ENCODE measurements at regions not wholly inside any gene's neighbourhood (a gene's known extent, or its start where the extent isn't known, plus 50 kb on each side); places are given as distances from the start of the nearest gene placed in this dataset.

DNA sequence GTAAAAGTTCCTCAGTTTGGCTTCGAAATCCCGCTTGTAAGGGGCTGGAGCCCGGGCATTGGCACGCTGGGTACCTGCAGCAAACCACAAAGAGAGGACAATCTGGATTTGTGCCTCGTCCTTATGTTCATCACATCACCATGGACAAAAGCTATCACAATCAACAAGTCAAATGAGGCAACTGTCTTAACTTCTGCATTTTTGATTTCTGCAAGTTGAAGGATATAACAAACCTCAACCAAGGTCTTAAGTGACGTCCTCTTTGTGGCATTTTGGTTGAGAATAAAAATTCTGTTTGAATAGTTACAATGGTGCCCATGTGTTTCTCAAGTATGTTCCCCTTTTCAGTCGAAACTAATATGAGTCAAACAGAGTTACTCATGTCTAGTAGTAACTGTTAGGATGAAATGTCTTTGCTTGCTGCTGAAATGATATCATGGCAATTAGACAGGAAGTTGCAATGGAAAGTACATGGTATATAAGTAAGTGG lies 70.8 kb upstream of the STK17B start:
- Mint-ChIP-seq H3K27me3 (ENCODE audit: low read depth in 3 of 3) (peaks cover 7 to 9% (median 7%) of the 10 kb centered on the region in 3 donors), H3K27ac (peak overlapping the region; percentile 90 to 98 (median 96)), H3K4me1 (peaks cover 64% of the 10 kb centered on the region in 2 donors), H3K4me3 (peak overlapping the region; percentile 64 to 86 (median 72)), H3K9me3 (no peaks in the 10 kb centered on the region), H3K36me3 (peaks cover 0 to 5% (median 0%) of the 10 kb centered on the region in 3 donors)
- peak; percentile 66 to 76 (median 72) for DNase-seq

DNA sequence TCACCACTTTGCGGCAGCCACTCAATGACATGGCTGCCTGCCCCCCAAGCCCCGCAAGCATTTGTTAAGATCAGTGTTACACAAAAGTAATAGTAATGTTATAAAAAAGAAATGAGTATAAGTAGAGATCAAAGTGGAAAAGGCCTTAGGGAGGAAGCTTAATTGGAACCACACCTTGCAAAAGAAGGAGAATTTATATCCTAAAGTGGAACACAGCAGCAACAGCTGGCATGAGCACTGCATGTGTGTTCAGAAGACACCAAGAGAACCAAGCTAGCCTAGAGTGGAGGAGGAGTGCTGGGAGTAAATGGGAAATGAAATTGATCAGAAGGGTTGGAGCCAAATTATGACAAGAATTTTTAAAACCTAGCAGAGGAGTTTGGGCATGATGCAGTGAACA lies 73.1 kb upstream of the STK17B start:
- peaks cover 7 to 8% (median 7%) of the 10 kb centered on the region in 3 donors for H3K27me3 Mint-ChIP-seq (ENCODE audit: low read depth in 3 of 3)
- DNase-seq = no peak
- H3K36me3 Mint-ChIP-seq = no peaks in the 10 kb centered on the region
- no peaks in the 10 kb centered on the region for H3K9me3 Mint-ChIP-seq
- H3K27ac Mint-ChIP-seq = peak overlapping the region in 1 of 6 donors; percentile 75
- no peak overlapping the region for H3K4me3 Mint-ChIP-seq
- H3K4me1 Mint-ChIP-seq = peaks cover 50 to 53% of the 10 kb centered on the region in 2 donors

DNA sequence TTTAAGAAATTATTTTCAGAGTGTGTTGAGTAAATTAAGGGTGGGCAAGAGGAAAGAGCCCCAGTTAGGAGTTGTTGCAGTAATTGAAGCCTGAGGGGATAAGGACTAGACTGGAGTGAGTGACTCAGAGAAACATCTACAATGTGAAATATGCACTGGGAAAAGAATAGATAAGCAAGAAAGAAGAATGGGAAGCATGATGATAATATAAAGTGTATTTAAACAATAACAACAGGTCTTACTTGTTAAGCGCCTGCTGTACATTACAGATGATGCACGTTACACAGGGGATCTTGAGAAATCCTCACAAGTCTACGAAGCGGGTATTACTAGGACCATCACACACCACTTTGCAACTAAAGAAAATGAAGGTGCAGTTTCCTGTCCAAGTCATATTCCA lies 73.6 kb upstream of the STK17B start:
- H3K27ac Mint-ChIP-seq = peak overlapping the region in 3 of 6 donors; percentile 0 to 46 (median 28)
- H3K4me3 Mint-ChIP-seq = no peak overlapping the region
- H3K27me3 Mint-ChIP-seq (ENCODE audit: low read depth in 3 of 3) = peaks cover 3 to 7% (median 7%) of the 10 kb centered on the region in 3 donors
- peaks cover 50 to 53% of the 10 kb centered on the region in 2 donors for H3K4me1 Mint-ChIP-seq
- DNase-seq = no peak
- no peaks in the 10 kb centered on the region for H3K36me3 Mint-ChIP-seq
- no peaks in the 10 kb centered on the region for H3K9me3 Mint-ChIP-seq

DNA sequence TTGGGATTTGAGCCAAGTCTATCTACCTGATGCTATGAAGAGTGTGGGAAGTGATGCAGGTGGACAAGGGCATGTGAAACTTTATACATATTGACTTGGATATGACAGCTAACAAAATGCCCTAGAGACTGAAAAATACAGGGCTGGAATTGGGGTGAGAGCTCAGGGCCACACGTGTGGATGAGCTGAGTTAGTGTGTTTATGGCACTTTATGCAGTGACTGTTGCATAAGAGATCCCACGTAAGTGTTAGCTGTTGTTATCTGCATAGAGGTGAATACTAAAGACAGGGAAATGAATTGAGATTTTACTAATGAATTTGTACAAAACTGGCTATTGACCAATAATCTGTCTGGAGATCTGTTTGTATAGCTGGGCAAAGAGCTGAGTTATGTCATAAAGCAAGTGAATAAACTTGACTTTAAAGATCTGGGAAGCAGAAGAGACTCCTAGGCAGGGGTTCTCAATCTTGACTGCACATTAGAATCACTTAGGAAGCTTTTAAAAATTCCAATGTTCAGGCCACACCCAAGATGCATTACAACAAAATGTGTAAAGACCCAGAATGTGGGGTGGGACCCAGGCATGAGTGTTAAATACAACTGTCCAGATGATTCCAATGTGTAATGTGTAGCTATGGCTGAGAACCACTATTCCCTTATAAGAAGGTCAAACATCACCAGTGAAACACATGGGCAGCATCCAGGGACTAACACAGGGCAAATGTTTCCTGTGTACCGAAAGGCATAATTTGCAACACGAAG lies 74.2 kb upstream of the STK17B start:
- peak overlapping the region in 1 of 6 donors; percentile 26 for H3K27ac Mint-ChIP-seq
- DNase-seq = no peak
- H3K4me1 Mint-ChIP-seq = peaks cover 49 to 53% of the 10 kb centered on the region in 2 donors
- H3K27me3 Mint-ChIP-seq (ENCODE audit: low read depth in 3 of 3) = peaks cover under 1 to 5% (median 4%) of the 10 kb centered on the region in 3 donors
- no peaks in the 10 kb centered on the region for H3K9me3 Mint-ChIP-seq
- no peaks in the 10 kb centered on the region for H3K36me3 Mint-ChIP-seq
- no peak overlapping the region for H3K4me3 Mint-ChIP-seq

DNA sequence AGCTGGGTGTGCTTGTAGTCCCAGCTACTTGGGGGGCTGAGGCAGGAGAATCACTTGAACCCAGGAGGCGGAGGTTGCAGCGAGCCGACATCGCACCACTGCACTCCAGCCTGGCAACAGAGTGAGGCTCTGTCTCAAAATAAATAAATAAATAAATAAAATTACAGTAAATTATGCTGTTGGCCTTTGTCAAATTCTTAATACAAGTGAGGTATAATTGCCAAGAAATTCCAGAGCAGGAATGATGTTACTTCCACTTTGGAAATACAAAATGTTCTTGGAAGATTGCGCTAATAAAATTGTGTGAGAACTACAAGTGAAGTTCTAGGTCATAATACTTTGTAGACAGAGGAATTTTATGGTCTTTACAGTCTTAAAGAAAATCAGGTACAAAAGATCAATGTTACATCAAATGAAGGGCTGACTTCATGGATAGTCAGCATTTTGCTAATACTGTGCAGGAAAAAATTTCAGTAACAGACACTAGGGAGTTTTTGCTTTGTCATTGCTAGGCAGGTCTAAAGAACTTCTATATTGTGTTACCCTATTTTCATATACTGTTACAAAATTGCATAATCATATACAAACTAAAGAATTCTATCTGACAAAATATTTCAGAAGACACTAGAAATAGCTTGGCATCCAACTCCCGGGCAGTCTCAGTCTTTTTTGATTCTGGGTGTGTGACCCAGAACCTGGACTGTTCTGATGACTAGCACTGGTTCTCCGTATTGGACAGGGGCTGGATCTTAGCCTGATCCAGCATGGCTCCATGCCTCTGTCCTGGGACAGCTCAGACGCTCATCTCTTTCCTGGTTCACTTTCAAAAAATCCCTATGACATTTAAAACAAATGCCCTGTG lies 76.0 kb upstream of the STK17B start:
- H3K9me3 Mint-ChIP-seq = peaks cover 0 to 3% (median 0%) of the 10 kb centered on the region in 6 donors
- no peak for DNase-seq
- H3K27ac Mint-ChIP-seq = peak overlapping the region in 1 of 6 donors; percentile 46
- no peak overlapping the region for H3K4me3 Mint-ChIP-seq
- H3K4me1 Mint-ChIP-seq = peaks cover 46 to 51% of the 10 kb centered on the region in 2 donors
- peaks cover 0 to 9% (median 0%) of the 10 kb centered on the region in 3 donors for H3K36me3 Mint-ChIP-seq
- peaks cover under 1 to 5% (median 3%) of the 10 kb centered on the region in 3 donors for H3K27me3 Mint-ChIP-seq (ENCODE audit: low read depth in 3 of 3)

DNA sequence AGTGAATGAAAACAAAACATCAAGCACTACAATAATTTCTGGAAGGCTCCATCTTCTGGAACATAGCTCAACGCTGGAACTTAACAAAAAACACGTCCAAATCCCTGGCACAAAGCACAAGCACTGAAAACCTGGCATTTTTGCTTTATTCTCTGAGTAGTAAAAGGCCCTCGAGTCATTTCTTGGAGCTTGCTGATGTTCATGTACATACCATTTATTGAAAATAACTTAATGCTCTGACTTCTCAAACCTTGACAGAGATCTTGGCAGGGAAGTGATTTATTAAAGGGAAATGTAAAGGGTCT lies 76.5 kb upstream of the STK17B start:
- peaks cover 0 to 5% (median 3%) of the 10 kb centered on the region in 3 donors for H3K27me3 Mint-ChIP-seq (ENCODE audit: low read depth in 3 of 3)
- H3K4me3 Mint-ChIP-seq = no peak overlapping the region
- H3K9me3 Mint-ChIP-seq = peaks cover 0 to 3% (median 0%) of the 10 kb centered on the region in 6 donors
- peaks cover 46 to 54% of the 10 kb centered on the region in 2 donors for H3K4me1 Mint-ChIP-seq
- H3K27ac Mint-ChIP-seq = peak overlapping the region in 1 of 6 donors; percentile 88
- peaks cover 0 to 9% (median 0%) of the 10 kb centered on the region in 3 donors for H3K36me3 Mint-ChIP-seq
- no peak for DNase-seq

DNA sequence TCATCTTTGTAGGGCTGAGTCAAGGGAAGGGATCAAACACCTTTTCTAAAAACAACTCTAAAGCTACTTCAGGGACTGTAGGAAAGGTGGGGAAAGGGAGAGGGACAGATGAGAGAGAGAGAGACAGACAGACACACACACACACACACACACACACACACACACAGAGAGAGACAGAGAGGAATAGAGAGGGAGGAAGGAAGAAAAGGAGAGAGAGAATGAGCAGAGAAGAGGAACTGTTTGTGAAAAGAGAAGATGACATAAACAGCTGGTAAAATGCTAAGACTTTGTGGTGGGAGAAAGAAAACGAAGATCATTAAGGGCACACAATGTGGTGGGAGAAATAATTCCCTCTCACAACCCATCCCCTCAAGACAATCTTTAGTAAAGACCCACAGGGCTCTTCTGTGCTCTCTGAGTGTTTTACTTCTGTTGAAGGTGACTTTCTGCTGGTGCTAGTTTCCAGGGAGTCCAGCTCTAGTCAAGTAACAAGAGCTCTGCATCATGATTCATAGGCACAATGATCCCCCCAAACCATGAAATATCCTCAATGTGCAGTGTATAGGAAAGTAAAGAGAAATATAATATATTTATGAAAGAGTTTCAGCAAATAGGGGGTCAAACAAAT lies 77.2 kb upstream of the STK17B start:
- Mint-ChIP-seq H3K27ac (peak overlapping the region in 5 of 6 donors; percentile 1 to 88 (median 40)), H3K36me3 (peaks cover 0 to 9% (median 0%) of the 10 kb centered on the region in 3 donors), H3K9me3 (peaks cover 0 to 3% (median 0%) of the 10 kb centered on the region in 6 donors), H3K27me3 (ENCODE audit: low read depth in 3 of 3) (peaks cover 0 to 5% (median 3%) of the 10 kb centered on the region in 3 donors), H3K4me3 (no peak overlapping the region), H3K4me1 (peaks cover 51 to 60% of the 10 kb centered on the region in 2 donors)
- no peak for DNase-seq

DNA sequence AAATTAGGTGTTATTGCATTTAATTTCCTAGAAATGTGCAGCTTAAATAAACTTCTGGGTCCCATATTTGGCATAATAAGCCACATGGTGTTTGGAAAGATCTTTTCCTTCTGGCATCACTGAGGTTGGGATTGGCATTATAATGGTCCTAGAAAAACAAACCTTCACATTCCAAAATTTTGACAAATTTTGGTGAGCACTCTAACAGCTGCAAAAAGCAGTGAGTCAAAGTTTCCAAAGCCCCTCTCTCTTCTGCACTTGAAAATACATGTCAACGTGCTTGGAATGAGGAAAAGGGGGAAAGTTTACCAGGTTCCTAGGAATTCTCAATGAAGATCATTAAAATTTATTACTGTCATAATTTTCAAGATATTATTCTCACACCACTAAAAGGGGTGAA lies 77.8 kb upstream of the STK17B start:
- H3K27me3 Mint-ChIP-seq (ENCODE audit: low read depth in 3 of 3) = peaks cover 0 to 3% (median 2%) of the 10 kb centered on the region in 3 donors
- DNase-seq = no peak
- H3K4me1 Mint-ChIP-seq = peaks cover 48 to 60% of the 10 kb centered on the region in 2 donors
- peaks cover 0 to 3% (median 0%) of the 10 kb centered on the region in 6 donors for H3K9me3 Mint-ChIP-seq
- H3K36me3 Mint-ChIP-seq = peaks cover 0 to 9% (median 0%) of the 10 kb centered on the region in 3 donors
- H3K27ac Mint-ChIP-seq = peak overlapping the region in 1 of 6 donors; percentile 73
- no peak overlapping the region for H3K4me3 Mint-ChIP-seq

DNA sequence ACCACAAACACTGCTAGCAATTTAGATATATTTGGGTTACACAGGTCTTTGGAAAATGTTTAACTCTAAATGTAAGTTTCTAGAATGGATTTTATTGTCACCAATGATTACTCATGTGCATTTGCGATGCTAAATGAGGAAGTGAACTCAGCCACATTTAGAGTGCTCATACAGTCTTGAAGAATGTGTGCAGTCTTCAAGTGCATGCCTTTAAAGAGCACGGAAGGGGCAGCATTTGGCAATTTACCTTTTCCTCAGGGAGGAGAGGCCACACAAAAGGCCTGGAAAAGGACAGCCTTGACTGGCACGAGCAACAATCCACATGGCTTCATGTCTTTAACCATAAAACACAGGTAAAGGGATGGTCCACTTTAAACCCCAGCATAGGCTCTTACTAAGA lies 78.5 kb upstream of the STK17B start:
- H3K4me3 Mint-ChIP-seq = peak overlapping the region in 1 of 5 donors; percentile 48
- H3K27ac Mint-ChIP-seq = peak overlapping the region in 5 of 6 donors; percentile 25 to 74 (median 63)
- peaks cover 0 to 9% (median 0%) of the 10 kb centered on the region in 3 donors for H3K36me3 Mint-ChIP-seq
- H3K9me3 Mint-ChIP-seq = peaks cover 0 to 3% (median 0%) of the 10 kb centered on the region in 6 donors
- no peak for DNase-seq
- peaks cover 47 to 60% of the 10 kb centered on the region in 2 donors for H3K4me1 Mint-ChIP-seq
- peaks cover 0 to 3% (median 2%) of the 10 kb centered on the region in 3 donors for H3K27me3 Mint-ChIP-seq (ENCODE audit: low read depth in 3 of 3)

DNA sequence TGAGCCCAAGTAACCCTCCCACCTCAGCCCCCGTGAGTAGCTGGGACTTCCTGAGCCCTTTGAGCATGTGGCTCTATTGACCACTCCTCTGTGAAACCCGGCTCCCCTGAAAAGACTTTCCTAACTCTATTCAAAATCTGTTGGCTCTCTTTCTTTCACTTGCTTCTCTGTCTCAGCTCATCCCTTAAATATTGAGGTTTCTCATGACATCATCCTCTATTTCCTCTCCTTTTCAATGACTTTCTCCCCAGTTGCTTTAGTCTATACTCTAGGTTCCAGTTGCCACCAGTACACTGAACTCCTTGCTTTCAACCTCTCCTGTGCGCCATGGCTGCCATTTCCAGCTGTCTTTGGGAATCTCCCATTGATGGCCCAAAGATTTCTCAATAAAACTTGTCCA lies 79.8 kb upstream of the STK17B start:
- Mint-ChIP-seq H3K27ac (peak overlapping the region in 2 of 6 donors; percentile 29 to 76), H3K4me1 (peaks cover 47 to 51% of the 10 kb centered on the region in 2 donors), H3K9me3 (peaks cover 0 to 3% (median 0%) of the 10 kb centered on the region in 6 donors), H3K4me3 (peak overlapping the region in 1 of 5 donors; percentile 3), H3K27me3 (ENCODE audit: low read depth in 3 of 3) (peaks cover 0 to 3% (median 1%) of the 10 kb centered on the region in 3 donors), H3K36me3 (peaks cover 0 to 9% (median 0%) of the 10 kb centered on the region in 3 donors)
- no peak for DNase-seq

DNA sequence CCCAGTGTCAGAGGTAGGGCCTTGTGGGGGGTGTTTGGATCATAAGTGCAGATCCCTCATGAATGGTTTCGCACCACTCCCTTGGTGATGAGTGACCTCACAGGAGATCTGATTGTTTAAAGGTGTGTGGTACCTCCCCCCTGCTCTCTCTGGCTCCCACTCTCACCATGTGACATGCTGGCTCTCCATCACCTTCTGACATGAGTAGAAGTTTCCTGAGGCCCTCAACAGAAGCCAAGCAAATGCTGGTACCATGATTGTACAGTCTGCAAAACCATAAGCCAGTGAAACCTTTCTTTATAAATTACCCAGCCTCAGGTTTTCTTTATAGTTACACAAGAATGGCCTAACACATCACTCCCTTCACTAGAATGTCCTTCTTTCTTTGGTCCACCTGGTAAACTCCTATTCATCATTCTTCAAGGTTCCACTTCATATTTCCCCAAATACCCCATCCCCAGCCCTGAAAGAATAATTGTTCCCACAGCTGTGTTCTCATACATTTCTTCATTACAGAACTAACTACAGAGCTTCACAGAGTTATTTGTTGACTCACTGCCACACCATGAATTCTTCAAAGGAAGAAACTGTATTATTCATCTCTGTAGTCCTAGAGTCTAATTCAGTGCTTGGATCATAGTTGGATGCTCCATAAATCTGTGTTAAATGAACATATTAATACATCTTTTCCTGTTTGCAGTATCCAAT lies 81.2 kb upstream of the STK17B start:
- Mint-ChIP-seq H3K4me1 (peaks cover 53 to 60% of the 10 kb centered on the region in 2 donors), H3K27me3 (ENCODE audit: low read depth in 3 of 3) (peaks cover 0 to 3% (median 1%) of the 10 kb centered on the region in 3 donors), H3K36me3 (peaks cover 0 to 11% (median 0%) of the 10 kb centered on the region in 3 donors), H3K4me3 (no peak overlapping the region), H3K9me3 (peaks cover 0 to 3% (median 0%) of the 10 kb centered on the region in 6 donors), H3K27ac (peak overlapping the region in 2 of 6 donors; percentile 9 to 26)
- DNase-seq = no peak

DNA sequence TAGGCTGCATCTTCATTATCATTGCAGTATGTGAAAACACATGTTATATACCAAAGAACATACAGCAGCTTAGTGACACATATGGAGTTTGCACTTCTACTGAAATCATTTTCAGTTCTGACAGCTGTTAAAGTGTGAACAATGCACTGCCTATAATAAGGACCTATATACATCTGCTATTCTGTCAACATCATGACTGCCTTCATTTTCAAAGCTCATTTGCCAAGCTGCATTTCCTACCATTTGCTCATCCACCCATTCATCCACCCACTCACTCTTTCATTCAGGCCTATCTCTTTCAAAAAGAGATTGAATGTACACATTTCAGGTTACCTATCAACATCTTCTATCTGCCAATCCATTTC lies 81.7 kb upstream of the STK17B start:
- Mint-ChIP-seq H3K9me3 (peaks cover 0 to 3% (median 0%) of the 10 kb centered on the region in 6 donors), H3K36me3 (peaks cover 0 to 13% (median 0%) of the 10 kb centered on the region in 3 donors), H3K27me3 (ENCODE audit: low read depth in 3 of 3) (peaks cover 0 to 3% (median 1%) of the 10 kb centered on the region in 3 donors), H3K27ac (peak overlapping the region in 2 of 6 donors; percentile 1 to 10), H3K4me1 (peaks cover 54 to 60% of the 10 kb centered on the region in 2 donors), H3K4me3 (no peak overlapping the region)
- DNase-seq = no peak

Measured in immature natural killer cell (primary cell).